GM19395 (cell line): ENCODE measurements at regions not wholly inside any gene's neighbourhood (a gene's known extent, or its start where the extent isn't known, plus 50 kb on each side); places are given as distances from the start of the nearest gene placed in this dataset.

Source experiments
- ATAC-seq: cut with Tn5 transposase; IDR thresholded peaks from one replicate; pipeline ENCODE4 v1.9.1; 2021; ENCODE audit warnings: mild to moderate bottlenecking, moderate library complexity; ENCODE audit not compliant: unreplicated experiment

DNA sequence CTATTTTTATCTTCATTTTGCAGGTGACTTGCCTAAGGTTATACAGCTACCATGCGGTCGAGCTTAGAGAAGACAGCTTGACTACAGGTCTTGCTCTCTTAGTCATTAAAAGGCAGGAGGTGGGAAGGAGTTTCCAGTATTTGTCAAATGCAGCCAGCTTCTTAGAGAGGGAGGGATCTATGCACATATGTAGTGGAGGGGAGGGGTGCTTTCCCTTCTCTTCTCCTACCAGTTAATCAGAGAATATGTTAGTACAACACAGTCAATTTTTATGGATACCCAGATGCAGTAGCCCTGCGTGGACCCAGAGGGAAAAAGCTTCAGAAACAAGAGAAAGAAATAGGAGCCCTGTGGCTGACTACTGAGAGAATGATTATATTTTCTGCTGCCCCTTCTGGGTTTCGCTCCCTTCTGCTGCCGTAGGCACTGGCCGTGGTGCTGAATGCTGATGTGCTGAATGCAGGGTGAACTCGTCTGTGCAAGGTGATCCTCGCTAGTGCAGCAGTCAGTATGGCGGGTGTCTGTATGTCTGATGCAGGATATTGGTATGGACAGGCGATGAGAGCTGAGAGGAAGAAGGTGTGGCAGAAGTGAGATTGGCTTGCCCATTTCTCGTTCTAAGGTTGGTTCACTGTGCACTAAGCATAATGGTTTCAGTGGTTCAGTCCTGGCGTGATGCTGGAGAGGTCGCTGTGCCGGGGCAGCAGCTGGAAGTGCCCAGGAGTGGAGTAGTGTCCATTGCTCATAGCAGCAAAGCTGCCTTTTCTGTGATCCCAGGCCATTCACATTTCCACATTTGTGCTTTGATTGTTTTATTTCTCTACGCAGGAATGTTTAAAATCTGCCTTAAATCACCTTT lies 189.2 kb upstream of the PODXL start:
- no peak for ATAC-seq

DNA sequence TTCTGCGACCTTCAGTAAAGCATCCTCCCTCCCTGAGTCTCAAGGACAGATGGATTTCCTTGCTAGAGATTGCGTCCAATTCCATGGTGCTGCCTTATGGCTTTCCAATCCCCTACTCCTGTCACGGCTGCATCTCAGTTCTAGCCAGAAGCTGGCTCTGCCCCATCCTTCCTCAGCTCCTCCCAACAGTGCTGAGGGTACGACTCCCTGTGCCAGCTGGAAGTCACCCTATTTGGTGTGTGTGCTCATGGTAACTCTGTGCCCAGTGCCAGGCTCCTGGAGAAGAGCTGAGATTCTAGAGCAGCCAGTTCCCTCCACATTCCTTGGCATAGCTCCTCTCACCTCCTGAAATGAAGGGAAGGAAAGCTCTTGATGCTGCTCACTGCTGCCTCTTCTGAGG lies 185.0 kb upstream of the PODXL start:
- no peak for ATAC-seq

DNA sequence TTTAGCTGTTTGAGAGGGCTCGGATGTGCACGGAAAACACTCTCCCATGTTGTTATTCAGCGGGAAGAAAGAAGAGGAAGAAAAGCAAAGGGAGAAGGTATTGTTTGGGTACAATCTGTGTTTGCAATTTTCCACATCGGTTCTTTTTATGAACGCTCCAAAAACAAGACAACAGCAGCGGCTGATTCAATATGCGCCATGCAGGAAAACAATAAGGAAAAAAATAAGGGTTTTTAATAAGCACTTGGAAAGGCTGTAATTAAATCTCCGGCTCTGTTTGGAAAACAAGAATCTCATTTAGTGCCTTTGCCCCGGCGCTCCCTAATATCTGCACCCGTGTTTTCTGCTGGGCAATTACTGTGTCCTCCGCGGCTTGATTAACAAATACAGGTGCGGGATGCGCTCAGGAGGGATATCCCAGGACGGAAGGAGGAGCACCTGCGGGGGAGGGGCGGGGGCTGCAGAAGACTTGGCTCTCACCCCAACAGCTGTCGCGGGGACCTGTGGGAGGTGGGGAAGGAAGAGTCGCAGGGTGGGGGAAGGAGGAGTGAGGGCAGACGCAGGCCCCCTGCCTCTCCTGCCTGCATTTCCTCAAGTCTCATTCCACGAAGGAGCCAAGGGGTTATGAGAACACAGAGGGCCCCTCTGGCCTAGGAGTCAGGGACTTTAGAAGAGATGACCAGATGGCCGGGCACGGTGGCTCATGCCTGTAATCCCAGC lies 181.5 kb upstream of the PODXL start:
- ATAC-seq, result no peak

DNA sequence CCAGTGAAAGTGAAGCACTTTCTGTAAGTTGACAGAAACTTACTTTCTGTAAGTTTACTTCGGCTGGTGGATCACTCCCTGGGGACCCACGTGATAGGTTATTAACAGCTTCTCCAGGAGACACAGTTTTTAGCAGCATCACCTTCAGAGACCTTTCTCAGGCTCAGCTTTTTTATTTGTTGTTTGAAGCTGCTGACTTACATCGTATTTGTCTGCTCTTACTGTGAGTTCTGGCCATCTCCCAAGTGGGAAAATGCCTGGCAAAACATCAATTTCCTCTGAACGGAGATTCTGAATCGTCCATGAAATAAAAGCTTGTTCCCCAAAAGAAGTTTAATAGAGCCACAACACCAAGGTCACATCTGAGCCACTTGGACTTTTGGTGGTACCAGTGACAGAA lies 178.7 kb upstream of the PODXL start:
- no peak for ATAC-seq

GRCh38 chr7:131733604-131734003 lies 177.2 kb upstream of the PODXL start:
- no peak for ATAC-seq

DNA sequence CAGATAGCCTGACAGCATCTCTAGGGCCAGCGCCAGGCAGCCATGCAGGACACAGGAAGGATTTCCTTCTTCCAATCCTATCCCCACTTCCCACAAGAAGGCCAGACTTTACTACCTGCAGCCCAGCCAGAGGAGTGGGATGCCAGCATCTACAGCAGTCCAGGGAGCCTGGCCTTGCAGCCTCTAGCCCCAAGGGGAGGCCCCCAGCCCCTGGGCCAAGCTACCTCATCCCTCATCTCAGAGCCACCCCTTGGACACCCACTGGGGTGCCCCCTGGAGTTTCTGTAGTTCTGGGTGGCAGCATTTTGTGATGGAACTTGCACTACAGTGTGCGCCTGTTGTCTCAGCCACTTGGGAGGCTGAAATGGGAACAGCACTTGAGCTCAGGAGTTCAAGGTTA lies 170.8 kb upstream of the PODXL start:
- ATAC-seq, result no peak

GRCh38 chr7:131726686-131727085 lies 170.3 kb upstream of the PODXL start:
- ATAC-seq, result no peak

DNA sequence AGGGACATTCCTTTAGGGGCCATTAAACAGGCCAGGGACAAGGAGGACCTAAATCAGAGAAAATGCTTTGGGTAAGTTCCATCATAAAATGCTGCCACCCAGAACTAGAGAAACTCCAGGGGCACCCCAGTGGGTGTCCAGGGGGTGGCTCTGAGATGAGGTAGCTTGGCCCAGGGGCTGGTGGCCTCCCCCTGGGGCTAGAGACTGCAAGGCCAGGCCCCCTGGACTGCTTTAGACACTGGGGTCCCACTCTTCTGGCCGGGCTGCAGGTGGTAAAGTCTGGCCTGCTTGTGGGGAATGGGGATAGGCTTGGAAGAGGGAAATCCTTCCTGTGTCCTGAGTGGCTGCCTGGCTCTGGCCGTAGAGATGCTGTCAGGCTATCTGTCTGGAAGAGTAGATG lies 169.6 kb upstream of the PODXL start:
- no peak for ATAC-seq

DNA sequence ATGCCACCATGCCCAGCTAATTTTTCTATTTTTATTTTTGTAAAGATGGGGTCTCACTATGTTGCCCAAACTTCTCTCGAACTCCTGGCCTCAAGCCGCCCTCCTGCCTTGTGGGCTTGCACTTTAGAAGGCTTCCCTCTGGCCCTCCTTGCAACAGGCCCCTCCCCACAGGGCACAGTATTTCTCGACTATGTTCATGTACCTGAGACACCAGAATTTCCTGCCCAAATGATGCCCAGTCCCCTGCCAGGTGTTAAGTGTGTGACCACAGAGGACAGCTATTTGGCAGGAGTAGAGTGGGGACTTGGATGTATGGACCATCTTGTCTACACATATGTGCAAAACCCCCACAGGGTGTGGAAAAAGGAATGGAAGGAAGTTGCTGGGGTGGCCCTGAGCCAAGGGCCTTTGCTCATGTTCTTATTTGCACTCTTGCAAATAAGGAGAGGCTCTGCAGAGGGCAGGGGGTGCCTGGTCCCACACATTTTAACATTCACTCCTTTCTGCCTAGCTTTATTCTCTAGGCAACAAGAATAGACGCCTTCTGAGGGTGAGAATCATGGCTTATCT lies 168.4 kb upstream of the PODXL start:
- no peak for ATAC-seq

GRCh38 chr7:131723926-131724325 lies 167.5 kb upstream of the PODXL start:
- ATAC-seq, result no peak

DNA sequence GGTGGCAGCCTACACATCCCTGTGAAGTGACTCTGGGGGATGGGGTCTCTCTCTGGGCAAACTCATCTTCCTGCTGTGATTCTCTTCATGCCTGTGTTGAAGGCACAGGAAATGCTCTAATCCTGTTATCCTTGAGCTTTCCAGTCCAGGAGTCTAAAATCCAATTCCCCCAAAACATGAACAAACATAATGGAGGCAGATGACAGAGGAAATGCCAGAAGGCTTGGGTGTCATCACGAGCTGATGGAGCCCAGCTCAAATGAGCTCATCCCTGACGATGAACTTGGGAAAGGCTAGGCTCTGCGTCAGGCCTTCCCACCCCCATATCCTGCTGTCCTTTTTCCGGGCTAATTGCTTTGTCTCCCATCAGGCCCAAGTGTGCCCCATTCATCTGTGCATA lies 165.9 kb upstream of the PODXL start:
- no peak for ATAC-seq

DNA sequence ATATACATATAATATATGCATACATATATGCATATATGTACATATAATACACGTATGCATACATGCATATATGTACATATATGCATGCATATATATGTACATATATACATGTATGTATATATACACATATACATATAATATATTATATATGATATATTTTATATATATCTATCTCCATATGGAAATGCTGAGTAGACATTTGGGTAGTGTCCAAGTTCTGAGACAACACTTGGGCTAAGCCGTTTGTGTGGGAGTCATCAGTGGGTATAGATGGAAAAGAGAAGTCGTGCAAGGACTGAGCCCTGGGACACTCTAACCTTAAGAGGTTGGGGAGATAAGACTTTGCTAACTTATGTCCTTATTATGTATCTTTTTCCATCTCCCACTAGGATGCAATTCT lies 165.2 kb upstream of the PODXL start:
- no peak for ATAC-seq

DNA sequence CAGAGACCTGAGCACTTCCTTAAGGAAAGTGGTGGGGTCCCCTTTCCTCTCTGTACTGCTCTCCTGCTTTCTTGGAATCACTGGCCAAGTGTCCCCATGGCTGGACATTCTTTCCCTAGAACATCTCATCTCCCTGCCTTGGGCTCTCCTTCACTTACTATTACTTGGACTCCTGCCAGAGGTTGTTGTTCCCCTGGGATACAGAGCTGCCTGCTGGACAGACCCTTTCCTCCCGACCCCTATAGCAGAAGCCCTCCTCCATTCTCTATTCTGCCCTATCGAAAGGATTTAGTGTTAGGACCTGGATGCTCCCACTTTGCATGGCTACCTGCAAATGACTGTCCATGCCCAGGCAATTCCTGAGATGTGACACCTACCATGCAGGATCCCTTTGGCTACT lies 164.3 kb upstream of the PODXL start:
- no peak for ATAC-seq

DNA sequence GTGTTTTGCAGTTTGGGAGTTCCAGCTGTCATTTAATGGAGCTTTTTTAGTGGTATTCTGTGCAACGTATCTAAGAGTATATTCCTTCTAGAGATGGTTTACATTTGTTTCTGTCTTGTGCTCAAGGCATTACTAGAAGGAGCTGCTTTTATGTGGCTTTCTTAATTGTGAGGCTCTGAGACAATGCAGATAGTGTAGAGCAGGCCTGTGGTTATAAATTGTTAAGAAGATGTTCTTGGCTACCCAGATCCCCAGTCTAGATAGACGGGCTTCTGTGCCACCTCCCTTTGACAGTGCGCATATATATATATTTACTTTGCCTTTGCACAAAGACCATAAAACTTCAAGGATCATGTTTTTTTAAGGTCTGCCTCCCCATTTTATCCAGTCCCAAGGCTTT lies 160.8 kb upstream of the PODXL start:
- ATAC-seq, result no peak

DNA sequence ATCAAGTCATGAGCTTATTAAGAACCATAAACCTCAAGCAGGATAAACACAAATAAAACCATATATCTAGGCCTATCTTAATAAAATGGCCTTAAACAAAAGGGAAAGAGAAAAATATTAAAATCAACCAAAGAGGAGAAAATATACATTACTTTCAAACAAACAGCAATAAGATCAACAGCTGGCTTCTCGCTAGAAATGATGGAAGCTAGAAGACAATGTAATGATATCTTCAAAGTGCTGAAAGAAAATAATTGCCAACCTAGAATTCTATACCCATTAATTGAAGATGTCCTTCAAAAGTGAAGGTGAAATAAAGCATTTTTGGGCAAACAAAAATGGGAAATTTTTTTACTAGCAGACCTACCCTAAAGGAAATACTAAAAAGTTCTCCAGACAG lies 142.9 kb upstream of the PODXL start:
- ATAC-seq, result no peak

- ATAC-seq, result no peak
Observed at GRCh38 chr7:131692131-131692960, 135.9 kb upstream of the PODXL start.

DNA sequence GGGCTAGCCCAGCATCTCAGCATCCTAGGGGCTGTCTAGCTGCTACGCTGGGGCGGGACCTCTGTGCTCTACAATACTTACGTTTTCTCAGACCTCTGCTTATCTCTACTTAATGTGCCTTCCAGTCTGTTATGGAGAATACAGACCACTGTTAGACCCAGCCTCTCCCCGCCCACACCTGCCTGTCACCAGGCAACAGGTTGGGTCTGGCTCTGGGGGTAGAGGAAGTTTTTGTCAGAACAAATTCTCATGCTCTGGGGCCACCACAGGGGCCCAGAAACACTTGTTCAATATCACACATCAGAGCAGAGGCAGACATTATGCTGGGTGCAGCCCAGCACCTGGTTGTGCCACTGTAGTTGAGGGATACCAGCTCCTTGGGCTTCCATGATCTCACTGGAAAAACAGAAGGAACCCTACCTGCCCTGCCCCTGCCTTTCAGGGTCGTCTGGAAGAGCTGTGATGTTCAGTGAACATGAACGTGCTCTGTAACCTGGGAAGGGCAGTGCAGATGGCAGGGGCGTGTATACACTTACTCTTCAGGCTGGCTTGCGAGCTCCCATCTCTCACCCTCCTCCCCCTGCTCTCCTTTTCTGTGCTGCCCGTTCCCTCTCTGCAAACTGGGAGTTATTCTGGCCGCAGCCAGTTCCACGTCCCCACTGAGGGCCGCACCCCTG lies 135.2 kb upstream of the PODXL start:
- ATAC-seq, result no peak

DNA sequence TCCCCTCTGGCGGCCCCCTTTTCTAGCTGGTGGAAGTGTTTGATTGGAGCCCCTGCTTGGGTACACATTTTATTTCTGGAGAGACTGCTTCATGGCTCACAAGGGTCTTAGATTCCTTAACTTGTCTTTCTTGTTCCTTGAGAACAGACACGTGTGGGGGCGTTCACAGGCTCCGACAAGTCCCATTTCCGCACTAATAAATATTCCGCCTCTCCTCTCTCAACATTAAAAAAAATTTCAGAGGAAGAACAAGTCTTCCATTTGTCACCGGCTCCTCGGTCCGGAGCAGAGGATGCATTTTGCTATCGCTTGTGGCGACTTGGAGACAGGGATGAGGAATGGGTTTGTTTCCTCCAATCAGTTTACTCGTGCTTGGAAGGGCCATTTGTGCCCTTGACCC lies 134.0 kb upstream of the PODXL start:
- ATAC-seq, result no peak

GRCh38 chr7:131689662-131690234 lies 133.3 kb upstream of the PODXL start:
- no peak for ATAC-seq
